HT1080 (cell line): ENCODE measurements at regions not wholly inside any gene's neighbourhood (a gene's known extent, or its start where the extent isn't known, plus 50 kb on each side); places are given as distances from the start of the nearest gene placed in this dataset.

ENCODE experiments used
- DNase-seq: peaks from one replicate; pipeline ENCODE4 v3.0.0-alpha.2; 2015; ENCODE audit warnings: low read depth

DNA sequence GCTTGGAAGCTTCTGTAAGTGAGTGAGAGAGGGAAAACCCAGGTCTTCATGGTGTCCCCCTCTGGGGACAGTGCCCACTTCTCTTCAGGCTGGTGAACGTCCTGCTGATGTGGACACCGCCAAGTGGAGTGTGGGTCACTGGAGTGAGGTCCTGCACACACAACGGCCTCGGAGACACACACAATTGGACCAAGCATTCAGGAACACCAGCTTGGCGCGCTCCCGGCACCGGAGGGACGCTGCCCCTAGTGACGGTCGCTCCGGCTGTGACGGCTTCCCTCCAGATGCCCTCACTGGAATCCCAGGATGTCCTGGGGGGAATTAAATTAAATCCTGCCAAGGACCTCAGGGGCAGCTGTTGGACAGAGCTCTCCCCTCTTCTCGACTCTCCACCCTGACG lies 123.1 kb downstream of the ZNF664 start:
- DNase-seq: no peak

DNA sequence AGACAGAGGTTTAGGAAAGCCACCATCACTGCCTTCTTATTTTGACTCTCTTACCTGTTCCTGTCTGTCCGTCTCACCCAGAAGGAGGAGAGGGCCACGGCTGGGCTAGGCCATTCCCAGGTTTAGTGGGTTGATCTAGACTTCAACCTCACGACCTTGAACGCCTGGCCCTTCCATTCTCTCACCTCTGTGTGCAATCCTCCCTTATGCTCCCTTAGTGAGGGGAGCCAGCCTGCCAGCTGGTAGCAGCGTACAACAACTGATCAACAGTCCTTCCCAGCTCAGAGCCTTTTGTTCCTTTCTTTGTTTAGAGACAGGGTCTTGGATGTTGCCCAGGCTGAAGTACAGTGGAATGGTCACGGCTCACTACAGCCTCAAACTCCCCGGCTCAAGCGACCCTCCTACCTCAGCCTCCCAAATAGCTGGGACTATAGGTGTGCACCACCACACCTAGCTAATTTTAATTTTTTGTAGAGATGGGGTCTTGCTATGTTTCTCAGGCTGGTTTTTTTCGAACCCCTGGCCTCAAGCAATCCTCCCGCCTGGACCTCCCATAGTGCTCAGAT lies 123.9 kb downstream of the ZNF664 start:
- DNase-seq: no peak

DNA sequence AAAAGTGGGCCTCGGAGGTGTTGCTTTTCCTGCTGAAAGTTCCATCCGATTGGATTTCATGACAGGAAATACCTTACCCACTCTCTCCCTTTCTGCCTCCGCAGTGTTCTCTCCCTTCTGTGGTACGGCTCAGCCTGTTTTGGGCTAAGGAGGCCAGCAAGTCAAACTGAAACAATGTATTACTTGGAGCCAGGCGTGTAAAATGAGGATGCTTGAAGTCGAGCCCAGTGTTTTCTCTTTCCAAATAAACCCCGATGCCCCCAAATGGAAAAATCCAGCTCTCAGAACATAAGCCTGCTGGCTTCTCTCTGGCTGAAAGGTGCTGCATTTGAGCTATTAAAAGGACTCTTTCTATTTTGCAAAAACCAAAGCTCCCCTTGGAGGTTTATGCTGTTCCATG lies 124.7 kb downstream of the ZNF664 start:
- no peak for DNase-seq

DNA sequence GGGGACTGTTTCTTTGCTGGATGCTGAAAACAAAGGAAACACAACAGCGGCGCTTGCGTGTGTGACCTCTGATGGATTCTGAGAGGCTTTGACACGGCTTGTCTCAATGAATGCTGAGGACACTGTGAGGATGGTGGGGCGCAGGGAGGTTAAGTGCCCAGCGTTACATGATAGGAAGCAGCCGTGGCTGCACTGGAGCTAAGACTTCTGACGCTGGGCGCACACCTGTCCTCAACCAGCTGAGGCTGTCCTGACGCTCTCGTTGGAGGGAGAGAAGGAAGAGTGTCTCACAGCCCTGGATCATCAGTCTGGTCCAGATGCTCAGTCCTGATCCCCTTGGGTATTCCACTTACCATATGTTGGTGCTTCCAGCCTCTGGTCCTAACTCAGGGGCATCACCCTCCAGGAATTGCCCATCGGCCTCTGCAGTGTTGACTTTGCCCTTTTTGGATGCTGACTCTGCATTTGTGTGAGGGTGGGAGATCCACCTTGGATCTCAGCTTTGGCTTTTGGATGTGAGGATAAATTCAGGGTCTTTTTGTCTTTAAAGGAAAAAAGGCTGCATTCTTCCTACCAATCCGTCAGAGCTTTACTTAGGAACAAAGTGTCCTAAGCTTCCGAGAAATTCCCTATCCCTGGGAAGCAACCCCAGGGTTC lies 125.2 kb downstream of the ZNF664 start:
- no peak for DNase-seq

DNA sequence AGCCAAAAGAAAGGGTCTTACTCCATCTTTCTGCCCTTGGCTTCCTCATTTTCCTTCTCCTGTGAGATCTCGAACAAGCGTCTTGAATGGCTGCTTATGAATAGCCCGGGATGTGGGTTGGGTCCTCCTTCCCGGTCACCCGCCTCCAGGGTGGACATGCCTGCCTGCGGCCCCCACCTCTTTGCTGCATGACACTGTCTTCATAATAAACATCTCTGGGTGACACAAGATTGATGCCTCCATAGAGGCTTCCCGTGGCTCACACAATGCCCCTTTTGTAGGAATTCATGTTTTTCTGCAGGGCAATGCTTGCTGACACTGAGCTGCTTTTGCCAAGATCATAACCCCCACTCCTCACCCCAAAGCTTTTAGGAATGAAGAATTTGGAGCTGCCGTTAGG lies 125.9 kb downstream of the ZNF664 start:
- DNase-seq: no peak

DNA sequence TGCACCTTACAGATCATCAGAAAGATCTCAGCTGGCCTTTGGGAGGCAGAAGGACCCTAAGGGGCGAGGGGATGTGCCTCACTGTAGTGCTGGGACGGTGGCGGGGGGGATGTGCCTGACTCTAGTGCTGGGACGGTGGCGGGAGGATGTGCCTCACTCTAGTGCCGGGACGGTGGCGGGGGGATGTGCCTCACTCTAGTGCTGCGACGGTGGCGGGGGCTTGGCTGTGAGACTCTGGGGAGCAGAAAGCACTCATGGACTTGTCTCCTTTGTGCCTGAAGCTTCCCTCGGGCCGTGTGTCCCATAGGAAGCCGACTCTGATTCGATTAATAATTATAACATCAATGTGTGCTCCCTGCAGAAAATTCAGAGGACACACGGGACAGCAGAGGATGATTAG lies 126.6 kb downstream of the ZNF664 start:
- DNase-seq: no peak

DNA sequence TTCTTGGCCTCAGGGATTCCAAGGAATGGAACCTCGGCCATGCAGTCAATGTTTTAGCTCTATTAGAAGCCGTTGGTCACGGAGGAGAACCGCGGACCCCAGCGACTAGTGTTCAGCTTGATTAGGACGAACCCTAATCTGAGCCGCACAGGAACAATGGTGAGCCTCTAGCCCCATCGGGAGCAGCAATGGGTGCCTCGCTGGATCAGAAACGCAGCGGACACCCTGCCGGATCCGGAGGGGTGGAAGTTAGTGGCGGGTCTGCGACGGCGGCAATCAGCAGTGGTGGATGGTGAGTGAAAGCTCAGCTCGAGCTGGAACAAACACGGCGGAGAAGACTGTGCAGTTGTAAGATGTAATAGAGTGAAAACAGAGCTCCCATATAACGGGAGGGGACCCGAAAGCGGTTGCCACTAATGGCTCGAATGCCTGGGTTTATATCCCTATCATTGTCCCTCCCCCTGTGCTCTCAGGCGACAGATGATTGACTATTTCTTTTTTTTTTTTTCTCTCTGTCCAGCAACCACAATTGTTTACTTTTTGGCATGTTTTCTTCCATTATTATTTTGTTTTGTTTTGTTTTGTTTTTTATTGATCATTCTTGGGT lies 127.7 kb downstream of the ZNF664 start:
- no peak for DNase-seq

DNA sequence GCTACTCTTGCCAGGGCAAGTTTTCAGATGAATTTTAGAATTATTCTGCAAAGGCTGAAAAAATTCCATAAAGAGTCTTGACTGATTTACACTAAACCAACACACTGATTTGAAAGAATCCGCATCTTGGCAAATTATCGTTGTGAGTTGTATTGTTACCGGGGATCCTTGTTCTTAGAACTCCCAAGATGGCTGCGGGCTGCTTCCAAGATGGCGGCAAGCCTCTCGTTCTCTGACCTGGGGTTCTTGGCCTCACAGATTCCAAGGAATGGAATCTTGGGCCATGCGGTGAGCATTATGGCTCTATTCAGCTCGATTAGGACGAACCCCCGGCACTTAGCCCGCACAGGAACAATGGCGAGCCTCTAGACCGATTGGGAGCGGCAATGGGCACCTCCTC lies 132.5 kb downstream of the ZNF664 start:
- no peak for DNase-seq

DNA sequence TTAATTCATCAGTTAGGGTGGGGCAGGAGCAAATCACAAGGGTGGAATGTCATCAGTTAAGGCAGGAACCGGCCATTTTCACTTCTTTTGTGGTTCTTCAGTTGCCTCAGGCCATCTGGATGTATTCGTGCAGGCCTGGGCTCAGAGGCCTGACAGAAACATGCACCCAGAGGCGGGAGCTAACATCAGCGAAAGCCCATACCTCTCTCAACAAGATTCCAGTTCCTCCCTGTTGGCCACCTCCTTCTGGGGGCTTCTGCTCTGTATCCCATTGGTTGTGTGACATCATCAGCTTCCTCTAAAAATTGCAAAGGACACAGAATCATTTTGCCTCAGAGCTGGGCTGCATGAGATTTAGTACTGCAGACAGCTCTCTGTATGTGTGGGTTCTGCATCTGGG lies 134.3 kb downstream of the ZNF664 start:
- no peak for DNase-seq

DNA sequence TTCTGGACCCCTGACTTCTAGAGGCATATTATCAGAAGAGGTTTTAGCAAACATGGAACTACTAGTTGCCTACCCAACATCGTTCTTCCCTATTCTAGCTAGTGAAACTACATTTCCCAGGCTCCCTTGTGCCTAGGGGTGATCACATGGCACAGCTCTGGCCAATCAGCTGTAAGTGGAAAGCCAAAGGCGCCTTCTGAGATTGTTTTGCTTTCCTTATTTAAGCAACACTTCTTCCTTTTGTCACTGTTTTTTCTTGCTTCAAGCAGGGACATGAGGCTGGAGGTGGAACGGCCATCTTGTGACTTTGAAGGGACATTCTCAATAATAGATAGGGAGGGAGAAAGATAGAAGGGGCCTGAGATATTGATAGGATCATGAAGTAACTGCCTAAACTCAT lies 136.7 kb downstream of the ZNF664 start:
- peak; percentile 71 for DNase-seq

DNA sequence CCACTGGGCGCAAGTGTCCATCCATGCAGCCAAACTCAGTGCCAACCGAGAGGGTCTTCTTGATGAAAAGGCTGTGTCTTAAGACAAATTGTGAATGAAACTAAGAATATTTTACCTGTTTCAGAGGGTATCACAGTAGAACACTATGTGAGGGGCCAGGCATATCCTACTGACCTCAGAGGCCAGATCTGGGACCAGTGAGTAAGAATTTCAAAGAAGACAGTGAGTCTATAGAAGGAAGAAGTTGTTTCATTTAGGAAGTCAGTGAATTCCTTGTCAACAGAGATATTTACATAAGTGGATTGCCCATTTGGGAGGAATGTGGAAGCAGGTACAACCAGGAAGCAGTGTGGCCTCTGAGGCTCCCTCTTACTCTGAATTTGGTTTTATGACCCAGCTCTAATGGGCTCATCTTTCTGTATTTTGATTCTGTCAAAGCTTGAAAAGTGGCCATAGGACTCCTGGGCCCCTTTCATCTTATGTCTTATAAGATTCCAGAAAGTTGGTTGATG lies 137.4 kb downstream of the ZNF664 start:
- DNase-seq: no peak

DNA sequence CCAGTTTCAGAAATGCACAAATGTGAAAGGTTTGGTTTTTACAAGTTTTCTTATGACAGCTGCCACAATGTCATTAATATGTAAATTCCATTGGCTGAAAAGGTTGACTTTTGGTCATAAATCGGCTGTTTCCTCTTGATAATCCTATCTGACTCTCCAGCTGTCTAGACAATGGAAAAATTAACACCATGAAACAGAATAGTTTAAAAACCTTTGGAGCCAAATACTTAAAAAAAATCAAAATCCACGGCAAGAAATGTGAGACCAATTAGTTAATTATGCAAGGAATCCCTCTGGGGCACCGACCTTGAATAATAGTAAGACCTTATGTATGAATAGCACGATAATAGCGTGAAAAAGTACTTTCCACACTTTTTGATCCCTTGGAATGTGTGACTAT lies 138.0 kb downstream of the ZNF664 start:
- no peak for DNase-seq

DNA sequence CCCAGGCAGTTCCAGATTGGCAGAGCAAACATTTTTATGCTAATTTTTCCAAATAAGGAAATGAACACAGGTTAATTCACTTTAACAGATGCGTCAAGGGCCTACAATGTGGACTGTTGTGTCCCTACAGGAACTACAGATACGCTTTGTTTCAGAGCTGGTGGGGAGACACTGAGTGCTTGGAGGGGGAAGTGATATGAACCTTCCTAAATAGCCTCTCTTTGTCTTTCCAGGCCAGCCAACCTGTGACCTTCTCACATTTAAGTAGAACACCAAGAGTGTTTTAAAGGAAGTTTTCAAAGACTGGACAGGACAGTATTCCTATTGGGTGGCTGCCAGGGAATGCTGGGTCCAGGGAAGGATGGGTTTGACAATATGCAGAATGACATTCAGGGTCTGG lies 141.3 kb downstream of the ZNF664 start:
- DNase-seq: no peak

DNA sequence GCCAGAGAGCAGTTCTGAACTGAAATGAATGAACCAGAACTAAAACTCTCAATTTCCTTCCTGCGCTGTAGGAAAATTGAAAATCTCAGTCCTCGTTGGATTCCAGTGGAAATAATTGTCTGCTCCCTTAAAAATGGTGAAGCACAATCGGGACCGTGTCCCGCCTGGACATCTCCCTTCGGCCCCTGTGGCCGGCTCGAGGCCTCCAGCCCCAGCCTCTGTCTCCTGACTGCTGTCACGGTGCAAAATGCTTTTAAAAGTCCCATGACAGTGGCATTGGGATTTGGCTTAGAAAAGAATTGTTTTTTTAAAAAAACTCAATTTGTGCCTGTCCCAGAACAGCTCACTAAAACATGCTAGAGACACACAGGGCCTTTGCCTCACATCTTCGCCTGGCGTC lies 142.5 kb downstream of the ZNF664 start:
- DNase-seq: no peak

DNA sequence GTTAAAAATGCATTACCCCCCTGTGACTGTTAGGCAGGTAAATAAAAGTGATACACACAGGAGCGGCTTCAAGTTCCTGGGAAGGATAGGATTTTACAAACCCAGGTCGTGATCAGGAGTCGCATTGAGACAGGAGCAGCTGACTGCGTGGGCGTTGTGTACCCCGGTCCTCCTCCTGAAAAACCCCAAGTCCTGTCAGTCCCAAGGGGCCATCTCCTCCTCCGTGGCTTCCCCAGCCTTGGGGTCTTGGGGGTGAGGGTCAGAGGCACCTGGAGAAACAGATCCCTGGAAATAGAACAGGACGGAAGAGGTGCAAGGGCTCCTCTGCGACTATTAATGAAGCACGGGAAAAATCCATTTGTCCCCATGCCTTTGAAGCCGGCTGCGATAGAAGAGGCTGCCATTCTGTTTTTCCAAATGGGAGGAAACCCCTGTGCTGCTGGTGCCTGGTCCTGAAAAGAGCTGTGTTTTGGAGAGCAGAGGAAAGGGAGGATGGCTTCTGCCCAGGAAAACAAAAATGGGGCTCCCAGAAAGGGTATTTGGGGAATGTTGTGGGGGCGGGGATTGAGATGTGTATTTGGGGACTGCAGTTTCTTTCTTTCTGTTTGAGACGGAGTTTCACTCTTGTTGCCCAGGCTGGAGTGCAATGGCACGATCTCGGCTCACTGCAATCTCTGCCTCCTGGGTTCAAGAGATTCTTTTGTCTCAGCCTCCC lies 143.1 kb downstream of the ZNF664 start:
- DNase-seq: no peak

DNA sequence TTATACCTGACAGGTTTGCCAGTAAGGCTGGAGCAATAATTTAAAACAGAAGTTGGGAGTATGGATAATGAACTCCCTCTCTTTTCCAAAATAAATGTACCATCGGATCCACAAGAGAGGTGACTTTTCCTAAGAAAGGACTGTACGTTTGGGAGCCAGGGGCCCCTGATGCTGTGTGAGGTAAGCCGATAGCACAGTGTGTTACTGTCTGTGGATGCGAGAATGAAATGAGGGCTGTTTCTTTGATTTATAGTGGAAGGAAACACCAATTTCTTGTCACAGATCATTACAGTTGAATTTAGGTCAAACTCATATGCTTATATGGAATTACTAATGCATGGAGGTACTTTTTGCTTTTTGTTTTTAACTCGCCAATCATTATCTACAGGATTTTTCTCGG lies 147.7 kb downstream of the ZNF664 start:
- DNase-seq: no peak

DNA sequence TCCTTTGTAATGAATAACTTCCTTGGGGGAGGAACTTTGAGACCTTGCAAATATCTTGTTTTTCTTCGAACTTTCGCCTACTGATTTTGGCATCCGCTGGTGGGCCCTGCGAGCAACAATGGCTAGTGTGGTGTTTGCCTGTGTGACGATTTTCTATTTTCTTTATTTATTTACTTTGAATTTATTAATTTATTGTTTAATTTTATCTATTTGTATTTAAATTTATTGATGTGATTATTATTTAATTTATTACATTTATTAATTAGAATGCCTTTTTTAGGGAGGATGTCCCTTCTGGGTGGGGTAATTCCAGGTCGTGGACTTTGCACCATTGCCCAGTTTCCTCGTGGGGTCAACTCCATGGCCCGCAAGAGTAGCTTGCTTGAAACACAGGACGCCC lies 149.7 kb downstream of the ZNF664 start:
- DNase-seq: no peak

DNA sequence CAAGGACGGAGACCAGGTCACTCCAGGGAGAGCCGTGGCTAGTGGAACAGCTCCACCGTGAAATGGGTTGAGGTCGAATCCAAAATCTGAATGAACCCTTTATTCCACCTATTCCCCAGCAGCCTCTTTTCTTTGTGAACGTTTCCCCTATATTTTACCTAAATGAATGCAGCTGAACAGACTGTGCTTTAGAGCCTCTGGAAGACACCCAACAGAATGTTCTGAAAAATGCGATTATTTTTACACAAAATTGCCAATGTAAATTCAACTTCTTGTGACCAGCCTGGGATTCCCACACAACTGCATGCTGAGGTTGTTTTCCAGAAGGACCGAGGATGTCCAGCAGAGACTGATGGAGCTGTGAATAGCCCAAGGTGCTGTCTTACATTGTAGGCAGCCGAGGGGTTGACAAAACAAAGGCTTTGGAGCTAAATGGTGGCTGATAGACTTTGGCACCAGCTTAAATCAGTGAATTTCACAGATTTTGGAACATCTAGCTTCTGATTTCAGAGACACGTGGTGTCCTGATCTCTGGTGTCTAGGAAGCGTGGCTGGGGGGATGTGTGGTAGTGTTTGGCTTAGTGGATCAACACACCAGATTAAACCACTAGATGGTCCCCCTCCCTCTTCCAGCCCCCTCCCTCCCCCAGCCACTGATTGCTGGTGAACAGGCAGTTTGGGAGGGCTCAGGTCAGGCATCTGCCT lies 150.4 kb downstream of the ZNF664 start:
- DNase-seq: no peak

DNA sequence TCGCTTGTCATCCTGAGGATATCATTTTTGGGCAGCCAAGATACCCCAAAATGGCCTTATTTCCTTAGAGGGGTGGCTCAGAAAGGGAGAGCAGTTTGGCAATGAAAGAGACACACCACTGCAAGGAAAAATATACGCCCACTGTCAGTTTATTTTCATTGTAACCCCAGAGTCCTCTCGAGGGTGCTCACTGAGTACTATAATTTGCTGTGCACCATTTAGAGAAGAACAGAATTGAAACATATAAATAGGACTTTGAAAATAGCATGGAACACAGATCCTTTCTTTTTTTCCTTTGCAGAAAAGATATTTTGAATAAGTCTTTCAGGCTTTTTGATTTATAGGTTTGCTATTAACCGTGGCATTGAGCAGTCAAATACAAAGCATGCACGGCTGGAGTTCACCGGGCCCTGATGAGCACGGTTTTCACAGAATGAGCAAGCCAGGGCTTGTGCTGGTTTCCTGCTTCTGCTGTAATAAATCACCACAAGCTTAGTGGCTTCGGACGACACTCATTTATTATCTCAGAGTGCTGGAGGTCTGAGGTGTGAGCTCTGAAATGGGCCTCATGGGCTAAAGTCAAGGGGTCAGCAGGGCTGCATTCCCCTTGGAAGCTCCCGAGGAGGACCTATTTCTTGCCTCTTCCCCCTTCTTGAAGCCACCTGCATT lies 152.3 kb downstream of the ZNF664 start:
- no peak for DNase-seq

DNA sequence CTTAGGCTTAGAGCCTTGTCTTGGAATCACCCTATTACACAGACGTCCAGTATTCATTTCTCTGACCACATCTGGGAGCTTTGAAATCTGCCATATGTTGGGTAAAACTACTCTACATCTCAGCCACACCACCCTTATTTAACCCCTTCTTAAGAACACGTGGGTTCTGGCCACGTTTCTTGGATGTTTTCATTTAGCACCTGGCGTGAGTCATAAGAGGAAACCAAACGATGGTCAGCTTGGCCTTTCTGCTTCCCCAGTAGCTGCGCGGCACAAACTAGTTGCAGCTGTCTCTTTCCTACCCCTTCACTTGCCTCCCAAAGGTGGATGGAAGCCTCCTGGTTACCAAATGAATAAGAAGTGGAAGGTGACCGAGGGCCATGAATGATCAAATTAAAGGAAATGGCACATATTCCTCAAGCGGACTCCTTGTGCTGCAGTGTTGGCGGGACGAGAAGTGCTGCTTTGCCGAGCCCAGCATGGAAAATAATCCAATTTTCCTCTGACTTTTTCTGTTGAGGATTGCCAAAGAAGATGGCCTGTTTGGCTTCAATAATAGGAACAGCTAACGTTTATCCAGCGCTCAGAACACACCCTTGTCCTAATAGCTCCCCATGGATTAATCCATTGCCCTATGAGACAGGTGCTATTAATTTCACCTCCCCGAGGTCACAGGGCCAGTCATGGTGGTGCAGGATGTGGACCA lies 154.1 kb downstream of the ZNF664 start:
- DNase-seq: peak; percentile 19

DNA sequence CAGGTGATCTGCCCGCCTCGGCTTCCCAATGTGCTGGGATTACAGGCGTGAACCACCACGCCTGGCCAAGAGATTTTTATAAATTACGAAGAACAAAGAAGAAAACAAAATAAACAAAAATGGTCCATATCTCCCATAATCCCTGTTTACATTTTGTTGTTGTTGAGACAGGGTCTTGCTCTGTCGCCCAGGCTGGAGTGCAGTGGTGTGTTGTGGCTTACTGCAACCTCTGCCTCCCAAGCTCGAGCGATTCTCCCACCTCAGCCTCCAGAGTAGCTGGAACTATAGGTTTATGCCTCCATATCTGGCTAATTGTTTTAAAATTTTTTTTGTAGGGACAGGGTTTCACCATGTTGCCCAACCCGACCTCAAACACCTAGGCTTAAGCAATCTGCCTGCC lies 156.1 kb downstream of the ZNF664 start:
- DNase-seq: no peak
